ENCODE measurements at regions not wholly inside any gene's neighbourhood (a gene's known extent, or its start where the extent isn't known, plus 50 kb on each side); places are given as distances from the start of the nearest gene placed in this dataset.

- Histone ChIP-seq H3K9me3 (ENCODE audit: insufficient read depth, low read depth, low read length) (no peaks in the 10 kb centered on the region), H3K9ac (ENCODE audit: low read depth, low read length) (no peak overlapping the region), H3K4me1 (ENCODE audit: insufficient read depth, low read length) (peaks cover 2% of the 10 kb centered on the region; the same call in 1 of the 2 replicates), H3K36me3 (ENCODE audit: insufficient read depth, low read depth, low read length) (no peaks in the 10 kb centered on the region), H3K4me3 (ENCODE audit: low read length) (no peak overlapping the region), H3K27me3 (ENCODE audit: insufficient read depth, low read length) (no peaks in the 10 kb centered on the region), H3K27ac (ENCODE audit: low read length) (no peak overlapping the region)
Observed at GRCh38 chr4:13856387-13856786, 228.9 kb upstream of the BOD1L1 start.

- H3K9ac ChIP-seq (ENCODE audit: low read depth, low read length): no peak overlapping the region
- no peaks in the 10 kb centered on the region for H3K36me3 ChIP-seq (ENCODE audit: insufficient read depth, low read depth, low read length)
- no peaks in the 10 kb centered on the region for H3K27me3 ChIP-seq (ENCODE audit: insufficient read depth, low read length)
- peaks cover 2% of the 10 kb centered on the region; the same call in 1 of the 2 replicates for H3K4me1 ChIP-seq (ENCODE audit: insufficient read depth, low read length)
- H3K27ac ChIP-seq (ENCODE audit: low read length): no peak overlapping the region
- no peak overlapping the region for H3K4me3 ChIP-seq (ENCODE audit: low read length)
- H3K9me3 ChIP-seq (ENCODE audit: insufficient read depth, low read depth, low read length): peaks cover 2% of the 10 kb centered on the region; the same call in 1 of the 2 replicates
Observed at GRCh38 chr4:13857397-13857796, 229.9 kb upstream of the BOD1L1 start.

DNA sequence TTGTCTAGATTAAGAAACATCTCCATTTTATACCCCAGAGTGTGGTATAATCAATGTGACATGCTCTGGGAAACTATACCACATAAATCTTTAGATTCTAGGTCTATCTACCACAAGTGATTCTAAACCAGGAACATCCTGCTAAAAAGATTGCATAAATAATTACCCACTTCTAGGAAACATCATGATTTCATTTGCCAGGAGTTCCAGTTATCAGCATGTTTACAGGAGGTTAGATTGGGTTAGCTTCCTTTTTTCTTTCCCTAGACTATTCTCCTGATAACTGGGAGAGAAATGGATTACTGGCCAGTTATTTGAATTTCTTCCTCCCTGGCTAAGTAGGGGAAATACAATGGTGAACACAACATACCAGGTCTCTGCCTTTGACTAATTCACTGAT is 230.3 kb upstream of the BOD1L1 start:
- Histone ChIP-seq H3K4me3 (ENCODE audit: low read length) (no peak overlapping the region), H3K9ac (ENCODE audit: low read depth, low read length) (no peak overlapping the region), H3K9me3 (ENCODE audit: insufficient read depth, low read depth, low read length) (peaks cover 5% of the 10 kb centered on the region; the same call in 1 of the 2 replicates), H3K27ac (ENCODE audit: low read length) (no peak overlapping the region), H3K4me1 (ENCODE audit: insufficient read depth, low read length) (peaks cover 2% of the 10 kb centered on the region; the same call in 1 of the 2 replicates), H3K27me3 (ENCODE audit: insufficient read depth, low read length) (no peaks in the 10 kb centered on the region), H3K36me3 (ENCODE audit: insufficient read depth, low read depth, low read length) (no peaks in the 10 kb centered on the region)

GRCh38 chr4:13859423-13859822 is 231.9 kb upstream of the BOD1L1 start:
- no peak overlapping the region for H3K9ac ChIP-seq (ENCODE audit: low read depth, low read length)
- H3K27me3 ChIP-seq (ENCODE audit: insufficient read depth, low read length): no peaks in the 10 kb centered on the region
- no peak overlapping the region for H3K4me3 ChIP-seq (ENCODE audit: low read length)
- H3K27ac ChIP-seq (ENCODE audit: low read length): no peak overlapping the region
- H3K4me1 ChIP-seq (ENCODE audit: insufficient read depth, low read length): peaks cover 2% of the 10 kb centered on the region; the same call in 1 of the 2 replicates
- H3K9me3 ChIP-seq (ENCODE audit: insufficient read depth, low read depth, low read length): peaks cover 5% of the 10 kb centered on the region; the same call in 1 of the 2 replicates
- H3K36me3 ChIP-seq (ENCODE audit: insufficient read depth, low read depth, low read length): no peaks in the 10 kb centered on the region

DNA sequence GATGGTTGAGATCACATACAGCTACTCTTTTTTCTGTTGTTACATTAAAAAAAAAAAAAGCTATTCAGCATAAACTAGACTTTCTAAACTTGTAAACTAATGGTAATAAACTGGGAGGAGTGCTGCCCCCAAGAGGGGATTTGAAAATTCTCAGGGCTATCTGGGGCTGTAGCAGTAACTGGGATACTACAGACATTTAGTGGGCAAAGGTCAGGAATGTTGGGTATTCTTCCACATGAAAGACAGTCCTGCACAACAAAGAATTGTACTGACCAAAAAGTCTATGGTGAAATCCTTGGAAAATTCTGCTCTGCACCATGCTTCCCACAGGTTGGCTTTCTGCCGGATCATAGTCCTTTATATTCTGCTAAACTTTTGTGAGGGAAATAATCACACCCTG is 232.6 kb upstream of the BOD1L1 start:
- no peaks in the 10 kb centered on the region for H3K27me3 ChIP-seq (ENCODE audit: insufficient read depth, low read length)
- H3K9ac ChIP-seq (ENCODE audit: low read depth, low read length): no peak overlapping the region
- no peak overlapping the region for H3K4me3 ChIP-seq (ENCODE audit: low read length)
- H3K27ac ChIP-seq (ENCODE audit: low read length): no peak overlapping the region
- peaks cover 5% of the 10 kb centered on the region; the same call in 1 of the 2 replicates for H3K9me3 ChIP-seq (ENCODE audit: insufficient read depth, low read depth, low read length)
- H3K4me1 ChIP-seq (ENCODE audit: insufficient read depth, low read length): peaks cover 2% of the 10 kb centered on the region; the same call in 1 of the 2 replicates
- no peaks in the 10 kb centered on the region for H3K36me3 ChIP-seq (ENCODE audit: insufficient read depth, low read depth, low read length)

GRCh38 chr4:13865871-13866669 is 238.5 kb upstream of the BOD1L1 start:
- Histone ChIP-seq H3K9me3 (ENCODE audit: insufficient read depth, low read depth, low read length) (peaks cover 5% of the 10 kb centered on the region; the same call in 1 of the 2 replicates), H3K27ac (ENCODE audit: low read length) (no peak overlapping the region), H3K9ac (ENCODE audit: low read depth, low read length) (no peak overlapping the region), H3K4me3 (ENCODE audit: low read length) (no peak overlapping the region), H3K36me3 (ENCODE audit: insufficient read depth, low read depth, low read length) (no peaks in the 10 kb centered on the region), H3K27me3 (ENCODE audit: insufficient read depth, low read length) (no peaks in the 10 kb centered on the region), H3K4me1 (ENCODE audit: insufficient read depth, low read length) (peaks cover 4% of the 10 kb centered on the region; the same call in 1 of the 2 replicates)

DNA sequence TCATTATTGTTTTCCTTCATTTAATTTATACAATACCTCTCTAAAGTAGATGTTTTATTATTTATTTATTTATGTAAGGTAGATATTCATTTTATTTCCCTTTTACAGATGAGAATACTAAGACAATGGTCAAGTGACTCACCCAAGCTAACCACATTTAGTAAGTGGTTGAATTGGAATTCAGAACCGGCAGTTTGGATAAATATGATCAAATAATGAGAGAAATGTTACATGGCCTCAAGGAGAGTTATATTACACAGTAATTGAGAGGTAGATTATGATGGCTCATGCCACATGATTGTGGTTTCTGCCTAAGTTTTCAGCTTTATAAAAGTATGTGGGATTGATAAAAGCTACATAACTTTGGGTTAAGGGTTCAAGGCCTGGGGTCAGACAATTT is 239.4 kb upstream of the BOD1L1 start:
- peaks cover 4% of the 10 kb centered on the region; the same call in 1 of the 2 replicates for H3K4me1 ChIP-seq (ENCODE audit: insufficient read depth, low read length)
- no peak overlapping the region for H3K9ac ChIP-seq (ENCODE audit: low read depth, low read length)
- H3K9me3 ChIP-seq (ENCODE audit: insufficient read depth, low read depth, low read length): peaks cover 5% of the 10 kb centered on the region; the same call in 1 of the 2 replicates
- H3K27ac ChIP-seq (ENCODE audit: low read length): no peak overlapping the region
- no peaks in the 10 kb centered on the region for H3K27me3 ChIP-seq (ENCODE audit: insufficient read depth, low read length)
- no peak overlapping the region for H3K4me3 ChIP-seq (ENCODE audit: low read length)
- H3K36me3 ChIP-seq (ENCODE audit: insufficient read depth, low read depth, low read length): no peaks in the 10 kb centered on the region

DNA sequence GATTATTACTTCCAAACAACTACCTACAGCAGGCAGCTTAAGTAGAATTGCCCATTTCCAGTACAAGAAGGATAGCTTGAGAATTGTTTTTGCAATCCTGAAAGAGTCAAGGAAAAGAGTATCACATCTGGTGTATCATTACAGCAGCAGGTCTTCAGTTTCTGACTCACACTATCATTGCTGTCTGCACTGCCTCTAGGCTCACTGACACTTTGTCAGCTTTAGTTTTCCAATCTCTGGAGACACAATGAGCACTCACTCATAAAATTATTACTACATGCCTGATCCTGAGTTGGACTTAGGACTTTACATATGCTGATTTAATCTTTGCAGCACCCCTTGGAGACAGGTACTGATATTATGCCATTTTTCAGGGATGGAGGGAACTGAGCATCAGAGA is 244.6 kb upstream of the BOD1L1 start:
- Histone ChIP-seq H3K9ac (ENCODE audit: low read depth, low read length) (no peak overlapping the region), H3K4me3 (ENCODE audit: low read length) (no peak overlapping the region)

DNA sequence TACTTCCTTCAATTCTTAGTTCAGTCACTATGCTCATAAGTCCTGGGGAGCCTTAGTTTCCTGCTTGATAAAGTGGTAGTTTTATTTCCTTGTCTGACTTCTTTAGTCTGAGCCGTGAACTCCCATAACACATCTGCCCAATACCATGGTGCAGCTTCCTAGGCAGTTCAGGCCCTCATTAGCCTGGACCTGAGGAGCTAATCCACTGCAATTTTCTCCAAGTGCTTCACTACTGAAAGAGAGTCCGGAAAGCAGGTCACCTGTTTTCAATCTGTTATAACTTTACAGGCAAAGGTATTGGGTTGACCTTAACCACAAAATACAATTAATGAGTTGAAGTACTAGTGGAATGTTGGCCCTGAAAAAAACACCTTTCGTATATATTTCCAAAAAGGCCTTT is 245.4 kb upstream of the BOD1L1 start:
- H3K36me3 ChIP-seq (ENCODE audit: insufficient read depth, low read depth, low read length): no peaks in the 10 kb centered on the region
- H3K27ac ChIP-seq (ENCODE audit: low read length): no peak overlapping the region
- peaks cover 4% of the 10 kb centered on the region for H3K4me1 ChIP-seq (ENCODE audit: insufficient read depth, low read length)
- no peak overlapping the region for H3K4me3 ChIP-seq (ENCODE audit: low read length)
- no peak overlapping the region for H3K9ac ChIP-seq (ENCODE audit: low read depth, low read length)
- no peaks in the 10 kb centered on the region for H3K27me3 ChIP-seq (ENCODE audit: insufficient read depth, low read length)
- no peaks in the 10 kb centered on the region for H3K9me3 ChIP-seq (ENCODE audit: insufficient read depth, low read depth, low read length)

More for the DNA sequence above, 244.6 kb upstream of the BOD1L1 start:
- H3K27me3 ChIP-seq (ENCODE audit: insufficient read depth, low read length): no peaks in the 10 kb centered on the region
- H3K9me3 ChIP-seq (ENCODE audit: insufficient read depth, low read depth, low read length): no peaks in the 10 kb centered on the region
- peaks cover 4% of the 10 kb centered on the region for H3K4me1 ChIP-seq (ENCODE audit: insufficient read depth, low read length)
- no peak overlapping the region for H3K27ac ChIP-seq (ENCODE audit: low read length)
- H3K36me3 ChIP-seq (ENCODE audit: insufficient read depth, low read depth, low read length): no peaks in the 10 kb centered on the region

GRCh38 chr4:13875181-13875580 is 247.7 kb upstream of the BOD1L1 start:
- Histone ChIP-seq H3K9me3 (ENCODE audit: insufficient read depth, low read depth, low read length) (no peaks in the 10 kb centered on the region), H3K36me3 (ENCODE audit: insufficient read depth, low read depth, low read length) (no peaks in the 10 kb centered on the region), H3K9ac (ENCODE audit: low read depth, low read length) (no peak overlapping the region), H3K27me3 (ENCODE audit: insufficient read depth, low read length) (no peaks in the 10 kb centered on the region), H3K27ac (ENCODE audit: low read length) (no peak overlapping the region), H3K4me1 (ENCODE audit: insufficient read depth, low read length) (no peaks in the 10 kb centered on the region; the same call in 1 of the 2 replicates), H3K4me3 (ENCODE audit: low read length) (no peak overlapping the region)

GRCh38 chr4:13876131-13876530 is 248.6 kb upstream of the BOD1L1 start:
- H3K36me3 ChIP-seq (ENCODE audit: insufficient read depth, low read depth, low read length): no peaks in the 10 kb centered on the region
- H3K4me3 ChIP-seq (ENCODE audit: low read length): no peak overlapping the region
- no peak overlapping the region for H3K27ac ChIP-seq (ENCODE audit: low read length)
- no peaks in the 10 kb centered on the region; the same call in 1 of the 2 replicates for H3K4me1 ChIP-seq (ENCODE audit: insufficient read depth, low read length)
- H3K9ac ChIP-seq (ENCODE audit: low read depth, low read length): no peak overlapping the region
- no peaks in the 10 kb centered on the region for H3K9me3 ChIP-seq (ENCODE audit: insufficient read depth, low read depth, low read length)
- no peaks in the 10 kb centered on the region for H3K27me3 ChIP-seq (ENCODE audit: insufficient read depth, low read length)

GRCh38 chr4:13876940-13877339 is 249.4 kb upstream of the BOD1L1 start:
- Histone ChIP-seq H3K4me1 (ENCODE audit: insufficient read depth, low read length) (no peaks in the 10 kb centered on the region; the same call in 1 of the 2 replicates), H3K27ac (ENCODE audit: low read length) (no peak overlapping the region), H3K9me3 (ENCODE audit: insufficient read depth, low read depth, low read length) (no peaks in the 10 kb centered on the region), H3K36me3 (ENCODE audit: insufficient read depth, low read depth, low read length) (no peaks in the 10 kb centered on the region), H3K9ac (ENCODE audit: low read depth, low read length) (no peak overlapping the region), H3K4me3 (ENCODE audit: low read length) (no peak overlapping the region), H3K27me3 (ENCODE audit: insufficient read depth, low read length) (no peaks in the 10 kb centered on the region)
